Naive B cell (primary cell): ENCODE measurements at regions not wholly inside any gene's neighbourhood (a gene's known extent, or its start where the extent isn't known, plus 50 kb on each side); places are given as distances from the start of the nearest gene placed in this dataset.
"Not testable (repeated sequence)": the region's sequence is repeated elsewhere in the genome, so short reads cannot be mapped to it uniquely, and the experiment has no call there.

Source experiments
- ATAC-seq, 2 donors: fragments of 150-1000 bp; cut with Tn5 transposase; 2 replicates each; pipeline ENCODE4 v1.10.0; 2021; ENCODE audit warnings: low read depth in 2 of 2, mild to moderate bottlenecking in 2 of 2, moderate library complexity in 2 of 2
- DNase-seq: peaks from one replicate; pipeline ENCODE4 v3.0.0; 2022
- H3K27ac Mint-ChIP-seq, 6 donors: one replicate each; pipeline ENCODE4 v1.8.0; 2020 to 2022; ENCODE audit warnings: mild to moderate bottlenecking in 6 of 6, mixed read lengths in 6 of 6, moderate library complexity in 5 of 6, inconsistent platforms in 2 of 6
- H3K27me3 Mint-ChIP-seq, 3 donors: one replicate each; pipeline ENCODE4 v1.8.0; 2021 to 2022; ENCODE audit warnings: mixed read lengths in 3 of 3, mild to moderate bottlenecking in 1 of 3
- H3K36me3 Mint-ChIP-seq, 2 donors: one replicate each; pipeline ENCODE4 v1.8.0; 2020 to 2022; ENCODE audit warnings: mixed read lengths in 2 of 2, inconsistent platforms in 1 of 2, mild to moderate bottlenecking in 1 of 2
- H3K4me1 Mint-ChIP-seq, 3 donors: one replicate each; pipeline ENCODE4 v1.8.0; 2020 to 2022; ENCODE audit warnings: mixed read lengths in 3 of 3, inconsistent platforms in 1 of 3, mild to moderate bottlenecking in 1 of 3, moderate library complexity in 1 of 3
- H3K4me3 Mint-ChIP-seq, 8 donors: one replicate each; pipeline ENCODE4 v1.8.0; 2020 to 2022; ENCODE audit warnings: mild to moderate bottlenecking in 8 of 8, mixed read lengths in 8 of 8, moderate library complexity in 8 of 8, inconsistent platforms in 2 of 8
- H3K9me3 Mint-ChIP-seq, 7 donors: one replicate each; pipeline ENCODE4 v1.8.0; 2020 to 2022; ENCODE audit warnings: mixed read lengths in 7 of 7, mild to moderate bottlenecking in 5 of 7, inconsistent platforms in 2 of 7, moderate library complexity in 1 of 7

- ATAC-seq: no peak
- H3K27me3 Mint-ChIP-seq: no peaks in the 10 kb centered on the region
- no peak overlapping the region for H3K4me3 Mint-ChIP-seq
- no peak for DNase-seq
- no peaks in the 10 kb centered on the region for H3K36me3 Mint-ChIP-seq
- H3K9me3 Mint-ChIP-seq: peaks cover 0 to 2% (median 0%) of the 10 kb centered on the region in 7 donors
- H3K4me1 Mint-ChIP-seq: no peaks in the 10 kb centered on the region
- no peak overlapping the region for H3K27ac Mint-ChIP-seq
These were observed 142.0 kb downstream of the PLS3 start for GRCh38 chrX:115702982-115703381.

GRCh38 chrX:115709039-115709438 lies 148.1 kb downstream of the PLS3 start:
- no peaks in the 10 kb centered on the region for H3K36me3 Mint-ChIP-seq
- H3K27me3 Mint-ChIP-seq: no peaks in the 10 kb centered on the region
- H3K9me3 Mint-ChIP-seq: peaks cover 0 to 7% (median 0%) of the 10 kb centered on the region in 7 donors
- H3K4me1 Mint-ChIP-seq: no peaks in the 10 kb centered on the region
- no peak overlapping the region for H3K27ac Mint-ChIP-seq
- DNase-seq: no peak
- H3K4me3 Mint-ChIP-seq: no peak overlapping the region
- ATAC-seq: no peak

- DNase-seq: no peak
- Mint-ChIP-seq H3K36me3 (no peaks in the 10 kb centered on the region), H3K9me3 (peaks cover 0 to 7% (median 0%) of the 10 kb centered on the region in 7 donors), H3K4me1 (no peaks in the 10 kb centered on the region), H3K27ac (no peak overlapping the region), H3K27me3 (no peaks in the 10 kb centered on the region), H3K4me3 (no peak overlapping the region)
- no peak for ATAC-seq
These were observed 151.5 kb downstream of the PLS3 start for GRCh38 chrX:115712484-115712883.

GRCh38 chrX:115713460-115713859 lies 152.5 kb downstream of the PLS3 start:
- no peak overlapping the region for H3K27ac Mint-ChIP-seq
- H3K4me3 Mint-ChIP-seq: no peak overlapping the region
- peaks cover 0 to 7% (median 0%) of the 10 kb centered on the region in 7 donors for H3K9me3 Mint-ChIP-seq
- H3K4me1 Mint-ChIP-seq: no peaks in the 10 kb centered on the region
- ATAC-seq (no peak), DNase-seq (no peak)
- no peaks in the 10 kb centered on the region for H3K27me3 Mint-ChIP-seq
- H3K36me3 Mint-ChIP-seq: no peaks in the 10 kb centered on the region

- no peaks in the 10 kb centered on the region for H3K36me3 Mint-ChIP-seq
- H3K27me3 Mint-ChIP-seq: no peaks in the 10 kb centered on the region
- peaks cover 0 to 7% (median 0%) of the 10 kb centered on the region in 7 donors for H3K9me3 Mint-ChIP-seq
- no peak overlapping the region for H3K27ac Mint-ChIP-seq
- no peak overlapping the region for H3K4me3 Mint-ChIP-seq
- no peaks in the 10 kb centered on the region for H3K4me1 Mint-ChIP-seq
- ATAC-seq (no peak), DNase-seq (no peak)
These were observed 158.2 kb downstream of the PLS3 start for GRCh38 chrX:115719171-115719570.

GRCh38 chrX:115722724-115723433 lies 161.9 kb downstream of the PLS3 start:
- not testable (repeated sequence) for H3K9me3 Mint-ChIP-seq, H3K4me3 Mint-ChIP-seq, H3K27ac Mint-ChIP-seq, ATAC-seq, H3K27me3 Mint-ChIP-seq, H3K4me1 Mint-ChIP-seq, DNase-seq, H3K36me3 Mint-ChIP-seq

GRCh38 chrX:115725370-115725769 lies 164.4 kb downstream of the PLS3 start:
- not testable (repeated sequence) for H3K4me1 Mint-ChIP-seq, H3K9me3 Mint-ChIP-seq, H3K27me3 Mint-ChIP-seq, ATAC-seq, DNase-seq, H3K4me3 Mint-ChIP-seq, H3K27ac Mint-ChIP-seq, H3K36me3 Mint-ChIP-seq

- H3K9me3 Mint-ChIP-seq, H3K36me3 Mint-ChIP-seq, H3K27ac Mint-ChIP-seq, DNase-seq, ATAC-seq, H3K4me1 Mint-ChIP-seq, H3K4me3 Mint-ChIP-seq, H3K27me3 Mint-ChIP-seq: not testable (repeated sequence)
These were observed 167.1 kb downstream of the PLS3 start for GRCh38 chrX:115727792-115728732.

GRCh38 chrX:115732530-115732929 lies 171.6 kb downstream of the PLS3 start:
- H3K36me3 Mint-ChIP-seq, H3K9me3 Mint-ChIP-seq, H3K4me3 Mint-ChIP-seq, DNase-seq, ATAC-seq, H3K27me3 Mint-ChIP-seq, H3K4me1 Mint-ChIP-seq, H3K27ac Mint-ChIP-seq: not testable (repeated sequence)

- peak overlapping the region in 1 of 8 donors; percentile 56 for H3K4me3 Mint-ChIP-seq
These were observed 174.3 kb downstream of the PLS3 start for GRCh38 chrX:115735269-115735668.

More at GRCh38 chrX:115735269-115735668, 174.3 kb downstream of the PLS3 start:
- DNase-seq, H3K27ac Mint-ChIP-seq, H3K36me3 Mint-ChIP-seq, H3K9me3 Mint-ChIP-seq, H3K4me1 Mint-ChIP-seq, H3K27me3 Mint-ChIP-seq, ATAC-seq: not testable (repeated sequence)
